Mammary epithelial cell (primary cell): ENCODE measurements at regions not wholly inside any gene's neighbourhood (a gene's known extent, or its start where the extent isn't known, plus 50 kb on each side); places are given as distances from the start of the nearest gene placed in this dataset.

Experiments
- CTCF ChIP-seq, 2 donors: IDR thresholded peaks in 1 of 2; conservative IDR thresholded peaks in 1 of 2; 2 replicates each; pipeline ENCODE4 v1.5.1; 2011 to 2012; ENCODE audit warnings: inconsistent platforms in 2 of 2, low read length in 2 of 2, mild to moderate bottlenecking in 2 of 2, control low read depth in 1 of 2, low read depth in 1 of 2; ENCODE audit not compliant: insufficient read depth in 1 of 2; ENCODE audit errors: extremely low read depth in 1 of 2
- EZH2 ChIP-seq: IDR thresholded peaks from 2 replicates; pipeline ENCODE4 v1.6.1; 2012; ENCODE audit warnings: low read length, inconsistent platforms, borderline replicate concordance

- TF ChIP-seq EZH2 = no peak
- TF ChIP-seq CTCF (conservative IDR thresholded peaks at IDR 0.05 in 1 of 2, IDR thresholded peaks at IDR 0.05 in 1 of 2; ENCODE audit: extremely low read depth in 1 of 2, insufficient read depth in 1 of 2, low read depth in 1 of 2, low read length in 2 of 2) = no peak
Measured at GRCh38 chr13:74322562-74322961, 188.4 kb upstream of the KLF12 start.
